GM18507 (cell line): ENCODE measurements at regions not wholly inside any gene's neighbourhood (a gene's known extent, or its start where the extent isn't known, plus 50 kb on each side); places are given as distances from the start of the nearest gene placed in this dataset.

ENCODE experiments used
- DNase-seq: peaks from one replicate; pipeline ENCODE4 v3.0.0; 2011; ENCODE audit warnings: low read depth; ENCODE audit not compliant: insufficient read length; ENCODE audit errors: extremely low spot score
- FAIRE-seq: peaks from 2 replicates; lab custom pipeline; 2011; peaks lifted over from hg19 to GRCh38; lab: Jason Lieb, UNC

GRCh38 chr3:99256788-99257187, 355.3 kb upstream of the DCBLD2 start:
- no peak for DNase-seq
- FAIRE-seq, result no peak

GRCh38 chr3:99253963-99254355, 352.5 kb upstream of the DCBLD2 start:
- DNase-seq (no peak), FAIRE-seq (no peak)

DNA sequence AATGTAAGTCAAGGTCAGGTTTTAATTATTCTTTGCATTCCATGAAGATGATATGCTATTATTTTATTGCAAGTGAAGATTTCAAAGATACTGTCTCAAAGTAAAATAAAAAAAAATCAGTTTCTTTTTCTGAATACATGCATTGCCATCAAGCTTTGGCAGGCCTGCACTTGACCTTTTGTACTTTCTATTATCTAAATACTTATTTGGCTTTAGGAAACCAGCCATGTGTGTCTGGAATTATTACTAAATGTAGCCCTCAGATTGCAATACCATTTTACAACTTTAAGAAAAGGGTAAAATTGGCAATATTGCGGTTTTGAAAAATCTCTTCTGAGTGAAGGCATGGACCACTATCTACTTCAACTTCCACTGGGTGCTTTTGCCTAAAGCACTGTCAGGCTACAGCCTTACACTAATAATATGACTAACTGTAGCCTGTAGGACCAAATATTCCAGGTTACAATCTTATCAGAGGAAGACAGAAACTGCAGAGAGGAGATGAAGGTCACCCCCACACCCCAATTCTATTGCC, 349.4 kb upstream of the DCBLD2 start:
- no peak for FAIRE-seq
- no peak for DNase-seq

DNA sequence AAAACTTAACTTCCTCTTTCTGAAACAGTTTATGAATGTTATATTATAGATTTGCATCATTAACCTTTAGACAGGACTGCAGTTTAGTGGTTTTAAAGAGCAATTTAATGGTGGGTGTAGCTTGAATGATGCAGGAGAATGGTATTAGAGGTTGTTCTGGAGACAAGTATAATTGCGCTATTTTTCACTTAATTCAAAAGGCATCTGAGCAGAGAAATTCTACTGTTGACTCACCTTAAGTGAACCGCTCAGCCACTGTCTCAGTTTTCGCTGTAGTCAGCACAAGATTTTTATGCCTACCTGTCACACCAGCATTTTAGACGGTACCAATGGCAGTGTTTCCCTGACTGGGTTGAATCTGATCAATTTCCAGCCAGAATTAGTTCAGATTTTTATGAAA, 348.8 kb upstream of the DCBLD2 start:
- no peak for DNase-seq
- FAIRE-seq, result no peak

GRCh38 chr3:99249627-99250026, 348.1 kb upstream of the DCBLD2 start:
- no peak for FAIRE-seq

GRCh38 chr3:99248913-99249312, 347.4 kb upstream of the DCBLD2 start:
- FAIRE-seq (no peak), DNase-seq (no peak)

More at GRCh38 chr3:99249627-99250026, 348.1 kb upstream of the DCBLD2 start:
- DNase-seq, result no peak

DNA sequence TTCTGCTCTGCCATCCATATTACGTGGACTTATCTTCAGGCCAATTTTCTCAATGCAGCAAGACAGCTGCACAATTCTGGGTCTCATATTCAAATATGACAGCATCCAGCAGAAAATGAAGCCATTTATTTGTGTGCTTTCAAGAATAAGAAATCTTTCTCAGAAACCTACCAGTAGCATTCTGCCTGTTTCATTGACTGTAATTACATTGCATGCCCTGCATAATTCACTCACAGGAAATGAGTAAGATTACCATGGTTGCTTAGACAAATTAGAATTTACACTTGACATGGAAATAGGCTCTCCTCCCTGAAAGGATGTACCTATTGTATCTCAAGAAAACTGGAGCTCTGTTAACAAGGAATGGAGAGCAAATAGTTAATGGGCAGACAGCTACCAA, 346.6 kb upstream of the DCBLD2 start:
- FAIRE-seq, result no peak
- no peak for DNase-seq

DNA sequence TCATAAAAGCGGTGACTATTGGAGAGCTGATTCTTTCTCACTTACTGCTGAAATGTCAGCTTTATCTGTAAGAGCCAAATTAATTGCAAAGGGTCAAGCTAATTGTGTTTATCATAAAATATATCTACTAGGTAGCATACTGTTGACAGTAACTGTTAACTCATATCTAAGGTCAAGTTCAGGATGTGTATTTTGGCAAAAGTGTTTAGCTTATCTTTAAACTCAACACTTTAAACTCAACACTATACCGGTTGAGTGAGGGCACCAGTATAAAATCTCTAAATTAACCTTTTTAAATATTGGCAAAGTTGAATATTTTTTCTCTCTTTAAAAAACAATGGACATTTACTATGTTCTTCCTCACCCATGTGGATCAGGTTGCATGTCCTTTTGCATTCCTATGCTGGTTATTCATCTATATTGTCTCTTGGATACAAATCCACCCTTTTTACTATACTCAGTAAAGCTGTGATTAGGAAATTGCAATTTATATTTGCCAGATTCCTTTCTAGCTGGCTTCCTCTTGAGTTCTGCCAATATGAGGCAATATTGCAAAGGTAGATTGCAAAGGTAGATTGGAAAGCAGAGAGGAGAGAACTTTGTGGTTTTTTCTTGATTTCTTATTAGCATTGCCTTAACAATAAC, 344.6 kb upstream of the DCBLD2 start:
- no peak for FAIRE-seq
- DNase-seq, result no peak

GRCh38 chr3:99242271-99242670, 340.8 kb upstream of the DCBLD2 start:
- FAIRE-seq (no peak), DNase-seq (no peak)

GRCh38 chr3:99240700-99241099, 339.2 kb upstream of the DCBLD2 start:
- FAIRE-seq, result no peak
- no peak for DNase-seq

GRCh38 chr3:99236576-99236975, 335.1 kb upstream of the DCBLD2 start:
- DNase-seq, result no peak
- no peak for FAIRE-seq

DNA sequence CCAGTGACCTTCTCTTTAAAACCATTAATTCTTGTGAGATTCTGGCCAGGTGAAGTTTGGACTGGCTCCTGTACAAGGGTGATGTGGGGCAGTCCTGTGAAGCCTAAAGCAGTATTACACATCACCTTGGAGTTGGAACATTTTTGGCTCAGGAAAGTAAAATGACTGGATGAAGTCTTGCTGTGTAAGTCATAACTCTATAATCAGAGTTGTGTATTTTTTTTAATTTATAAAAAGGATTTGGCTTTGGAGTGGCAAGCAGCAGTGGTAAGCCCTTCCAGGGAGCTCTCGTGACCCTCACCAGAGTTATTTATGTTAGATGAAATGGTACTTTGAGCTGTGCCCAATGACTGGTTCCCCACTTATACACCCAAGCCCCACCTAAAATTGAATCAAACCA, 331.2 kb upstream of the DCBLD2 start:
- DNase-seq (no peak), FAIRE-seq (no peak)

DNA sequence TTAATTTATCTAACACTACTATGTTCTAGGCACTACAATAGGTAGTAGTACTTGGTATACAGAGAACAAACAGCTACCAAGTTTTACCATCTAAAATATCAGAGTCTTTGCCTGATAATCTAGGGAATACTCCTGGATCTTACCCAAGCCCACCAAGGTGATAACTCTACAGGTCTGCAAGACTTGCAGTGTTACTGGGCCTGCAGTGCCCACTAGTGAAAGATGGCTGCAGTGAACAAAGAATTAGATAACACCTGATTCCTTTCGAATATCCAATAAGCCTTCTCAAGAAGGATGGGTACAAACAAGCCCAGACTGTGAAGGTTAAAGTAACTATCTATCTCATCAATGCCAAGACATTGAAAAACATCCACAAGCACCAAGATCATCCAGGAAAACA, 317.0 kb upstream of the DCBLD2 start:
- FAIRE-seq (no peak), DNase-seq (no peak)

DNA sequence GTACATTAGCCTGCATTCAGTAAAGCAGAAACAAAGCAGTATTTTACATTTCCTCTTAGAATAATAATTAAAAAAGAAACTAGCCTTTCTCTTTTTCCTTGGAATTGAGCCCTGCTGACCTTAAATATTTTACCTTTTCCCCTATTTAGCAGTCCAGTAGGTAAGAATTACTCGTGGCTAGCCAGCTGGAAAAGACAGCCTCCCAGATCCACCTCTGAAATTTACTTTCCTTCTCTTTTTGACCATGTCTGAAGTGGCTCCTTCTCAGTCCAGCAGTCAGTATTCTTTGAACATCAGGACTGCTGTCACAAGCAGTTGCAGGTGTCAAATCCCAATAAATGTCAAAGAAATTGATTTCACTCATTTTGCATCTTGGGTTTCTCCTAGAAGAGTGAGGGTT, 311.5 kb upstream of the DCBLD2 start:
- DNase-seq, result no peak
- FAIRE-seq, result no peak

DNA sequence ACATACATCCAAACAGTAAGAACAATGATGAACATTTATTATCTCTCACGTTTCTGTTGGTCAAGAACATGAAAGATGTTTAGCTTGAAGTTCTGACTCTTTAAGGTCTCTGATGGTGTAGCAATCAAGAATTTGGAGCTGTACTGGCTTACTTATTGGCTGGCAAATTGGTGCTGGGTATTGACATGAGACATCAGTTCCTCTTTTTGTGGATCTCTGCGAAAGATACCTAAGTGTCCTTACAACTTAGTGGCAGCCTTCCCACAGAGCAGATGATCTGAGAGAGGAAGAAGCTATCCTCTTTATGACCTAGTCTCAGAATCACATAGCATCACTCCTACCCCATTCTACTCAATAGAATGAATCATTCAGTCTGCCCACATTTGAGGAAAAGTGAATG, 309.8 kb upstream of the DCBLD2 start:
- FAIRE-seq, result no peak
- no peak for DNase-seq

DNA sequence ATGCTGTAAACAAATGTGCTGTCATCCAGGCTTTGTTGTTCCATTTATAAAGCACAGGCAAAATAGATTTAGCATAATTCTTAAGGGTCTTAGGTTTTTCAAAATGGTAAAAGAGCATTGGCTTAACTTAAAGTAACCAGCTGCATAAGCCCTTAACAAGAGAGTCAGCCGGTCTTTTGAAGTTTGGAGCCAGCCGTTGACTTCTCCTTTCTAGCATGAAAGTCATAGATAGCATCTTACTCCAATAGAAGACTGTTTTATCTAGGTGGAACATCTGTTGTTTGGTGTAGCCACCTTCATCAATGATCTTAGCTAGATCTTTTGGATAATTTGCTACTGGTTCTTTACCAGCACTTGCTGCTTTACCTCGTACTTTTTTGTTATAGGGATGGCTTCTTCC, 297.5 kb upstream of the DCBLD2 start:
- no peak for FAIRE-seq

DNA sequence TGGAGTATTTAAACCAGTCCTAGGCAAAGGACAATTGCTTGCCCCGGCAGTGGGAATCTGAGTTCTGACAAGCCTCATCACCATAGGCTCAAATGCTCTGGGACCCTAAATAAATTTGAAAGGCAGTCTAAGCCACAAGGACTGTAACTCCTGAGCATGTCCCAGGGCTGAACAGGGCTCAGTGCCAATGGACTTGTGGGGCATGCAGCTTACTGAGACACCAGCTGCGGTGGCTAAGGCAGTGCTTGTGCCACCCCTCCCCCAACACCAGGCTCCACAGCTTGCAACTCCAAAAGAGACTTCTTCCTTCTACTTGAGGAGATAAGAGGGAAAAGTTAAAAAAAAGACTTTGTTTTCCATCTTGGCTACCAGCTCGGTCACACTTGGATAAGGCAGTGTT, 289.7 kb upstream of the DCBLD2 start:
- FAIRE-seq (no peak), DNase-seq (no peak)

More for the DNA sequence above, 297.5 kb upstream of the DCBLD2 start:
- DNase-seq, result no peak

DNA sequence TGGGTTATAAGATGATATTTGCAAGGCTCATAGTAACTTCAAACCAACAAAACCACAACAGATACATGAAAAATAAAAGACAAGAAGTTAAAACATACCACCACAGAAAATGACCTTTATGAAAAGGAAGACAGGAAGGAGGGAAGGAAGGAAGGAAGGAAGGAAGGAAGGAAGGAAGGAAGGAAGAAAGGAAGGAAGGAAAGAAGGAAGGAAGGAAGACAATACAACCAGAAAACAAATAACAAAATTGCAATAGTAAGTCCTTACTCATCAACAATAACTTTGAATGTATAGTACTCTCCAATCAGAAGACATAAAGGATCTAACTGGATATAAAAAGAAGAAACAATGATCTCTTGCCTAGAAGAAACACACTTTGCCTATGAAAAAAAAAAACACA, 287.4 kb upstream of the DCBLD2 start:
- FAIRE-seq, result no peak

DNA sequence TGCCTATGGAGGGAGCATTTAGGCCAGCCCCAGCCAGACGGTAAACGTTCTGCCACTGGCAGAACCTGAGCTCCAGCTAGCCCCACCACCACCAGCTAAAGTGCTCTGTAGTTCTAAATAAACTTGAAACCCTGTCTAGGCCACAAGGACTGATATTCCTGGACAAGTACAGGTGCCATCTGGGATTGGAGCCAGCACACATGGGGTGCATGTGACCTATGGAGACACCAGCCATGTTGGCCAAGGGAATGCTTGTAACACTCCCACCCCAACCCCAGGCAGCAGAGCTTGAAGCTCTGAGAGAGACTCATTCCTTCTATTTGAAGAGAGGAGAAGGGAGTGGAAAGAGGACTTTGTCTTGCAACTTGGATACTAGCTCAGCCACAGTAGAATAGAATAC, 284.5 kb upstream of the DCBLD2 start:
- FAIRE-seq (no peak), DNase-seq (no peak)

More for the DNA sequence above, 287.4 kb upstream of the DCBLD2 start:
- DNase-seq, result no peak

DNA sequence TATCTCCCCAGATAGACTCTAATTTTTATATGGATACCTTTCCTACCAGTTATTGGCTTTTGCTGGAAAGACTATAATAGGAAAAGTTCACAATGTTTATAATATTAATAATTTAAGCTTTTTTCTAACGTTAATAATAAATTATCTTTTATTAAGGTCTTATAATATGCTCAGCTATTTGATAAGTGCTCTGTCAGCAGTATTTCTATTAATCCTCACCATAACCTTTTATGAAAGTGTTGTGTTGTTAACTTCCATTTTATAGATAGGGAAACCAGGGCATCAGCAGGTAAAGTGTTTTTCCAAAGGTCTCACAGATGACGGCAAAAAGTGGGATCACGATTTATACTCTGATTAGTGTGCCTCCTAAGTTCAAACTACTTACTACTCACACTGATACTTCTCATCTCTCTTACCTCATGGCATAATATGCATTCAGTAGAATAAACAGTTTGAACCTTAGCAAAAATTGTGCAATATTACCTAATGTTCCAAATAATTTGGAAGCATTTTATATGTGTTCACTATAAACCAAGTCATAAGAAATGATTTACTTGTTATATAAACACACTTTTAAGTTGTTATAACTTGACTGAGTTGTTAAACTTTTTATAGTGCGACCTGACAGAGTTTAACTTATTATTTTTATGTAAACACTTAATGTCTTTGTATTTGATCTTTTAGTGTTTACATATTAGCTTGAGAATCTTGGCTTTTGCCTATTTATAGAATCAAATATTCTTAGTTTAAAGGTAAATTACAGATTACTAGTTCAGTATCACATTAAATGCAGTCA, 274.9 kb upstream of the DCBLD2 start:
- FAIRE-seq, result no peak

GRCh38 chr3:99175276-99175812, 273.8 kb upstream of the DCBLD2 start:
- FAIRE-seq (no peak), DNase-seq (no peak)

More for the DNA sequence above, 274.9 kb upstream of the DCBLD2 start:
- DNase-seq, result no peak
